Loucy (cell line): ENCODE measurements at regions not wholly inside any gene's neighbourhood (a gene's known extent, or its start where the extent isn't known, plus 50 kb on each side); places are given as distances from the start of the nearest gene placed in this dataset.

Experiments used
- H2AFZ ChIP-seq: fragments of 200-600 bp; sonication (generic); 2 replicates; pipeline ENCODE4 v1.6.0; 2016; ENCODE audit warnings: antibody characterized with exemption, mild to moderate bottlenecking, low read length, moderate library complexity
- H3F3A ChIP-seq: fragments of 200-600 bp; 2 replicates; pipeline ENCODE4 v1.6.0; 2016; ENCODE audit warnings: antibody characterized with exemption, low read depth, mild to moderate bottlenecking
- H3K27me3 ChIP-seq: fragments of 200-600 bp; sonication (generic); 2 replicates; pipeline ENCODE4 v1.6.1; 2014; ENCODE audit warnings: low read length, mild to moderate bottlenecking; ENCODE audit not compliant: insufficient read depth, poor library complexity, severe bottlenecking
- H3K36me3 ChIP-seq: fragments of 200-600 bp; sonication (generic); 2 replicates; pipeline ENCODE4 v1.6.1; 2016; ENCODE audit warnings: low read length; ENCODE audit not compliant: insufficient read depth
- H3K4me1 ChIP-seq: fragments of 200-600 bp; sonication (generic); 2 replicates; pipeline ENCODE4 v1.5.1; 2014; ENCODE audit warnings: low read length, mild to moderate bottlenecking; ENCODE audit not compliant: insufficient read depth, poor library complexity, severe bottlenecking
- H3K4me2 ChIP-seq: fragments of 200-600 bp; sonication (generic); 2 replicates; pipeline ENCODE4 v1.6.0; 2014; ENCODE audit warnings: antibody characterized with exemption, low read length, low read depth, mild to moderate bottlenecking; ENCODE audit not compliant: poor library complexity, severe bottlenecking
- H3K4me3 ChIP-seq: fragments of 200-600 bp; sonication (generic); 2 replicates; pipeline ENCODE4 v1.5.1; 2014; ENCODE audit warnings: low read length, mild to moderate bottlenecking, mixed read lengths; ENCODE audit not compliant: poor library complexity, severe bottlenecking
- H3K79me2 ChIP-seq: fragments of 200-600 bp; sonication (generic); 2 replicates; pipeline ENCODE4 v1.6.1; 2014; ENCODE audit warnings: low read length; ENCODE audit not compliant: insufficient read depth
- H3K9ac ChIP-seq: fragments of 200-600 bp; sonication (generic); 2 replicates; pipeline ENCODE4 v1.6.0; 2014; ENCODE audit warnings: mild to moderate bottlenecking, low read depth, low read length, moderate library complexity; ENCODE audit not compliant: poor library complexity, severe bottlenecking
- H3K9me2 ChIP-seq: fragments of 200-600 bp; sonication (generic); replicated peaks from 2 replicates; pipeline ENCODE4 v1.6.1; 2016; ENCODE audit warnings: low read depth, low read length, mixed read lengths
- H3K9me3 ChIP-seq: fragments of 200-600 bp; sonication (generic); 2 replicates; pipeline ENCODE4 v1.6.1; 2014; ENCODE audit warnings: mild to moderate bottlenecking, antibody characterized with exemption, low read length, low read depth; ENCODE audit not compliant: insufficient read depth
- H4K20me1 ChIP-seq: fragments of 200-600 bp; sonication (generic); 2 replicates; pipeline ENCODE4 v1.6.0; 2014; ENCODE audit warnings: antibody characterized with exemption, low read length, mild to moderate bottlenecking; ENCODE audit not compliant: insufficient read depth, poor library complexity, severe bottlenecking
- EZH2phosphoT487 ChIP-seq: fragments of 200-600 bp; IDR thresholded peaks from 2 replicates; pipeline ENCODE4 v1.6.1; 2018; ENCODE audit warnings: antibody characterized with exemption, mild to moderate bottlenecking, moderate library complexity, borderline replicate concordance
- TF ChIP-seq, protein P1 (sequence below): fragments of 200-600 bp; sonication (generic); conservative IDR thresholded peaks from 2 replicates; pipeline ENCODE4 v1.5.1; 2014; ENCODE audit warnings: mild to moderate bottlenecking, antibody characterized with exemption, low read length

DNA sequence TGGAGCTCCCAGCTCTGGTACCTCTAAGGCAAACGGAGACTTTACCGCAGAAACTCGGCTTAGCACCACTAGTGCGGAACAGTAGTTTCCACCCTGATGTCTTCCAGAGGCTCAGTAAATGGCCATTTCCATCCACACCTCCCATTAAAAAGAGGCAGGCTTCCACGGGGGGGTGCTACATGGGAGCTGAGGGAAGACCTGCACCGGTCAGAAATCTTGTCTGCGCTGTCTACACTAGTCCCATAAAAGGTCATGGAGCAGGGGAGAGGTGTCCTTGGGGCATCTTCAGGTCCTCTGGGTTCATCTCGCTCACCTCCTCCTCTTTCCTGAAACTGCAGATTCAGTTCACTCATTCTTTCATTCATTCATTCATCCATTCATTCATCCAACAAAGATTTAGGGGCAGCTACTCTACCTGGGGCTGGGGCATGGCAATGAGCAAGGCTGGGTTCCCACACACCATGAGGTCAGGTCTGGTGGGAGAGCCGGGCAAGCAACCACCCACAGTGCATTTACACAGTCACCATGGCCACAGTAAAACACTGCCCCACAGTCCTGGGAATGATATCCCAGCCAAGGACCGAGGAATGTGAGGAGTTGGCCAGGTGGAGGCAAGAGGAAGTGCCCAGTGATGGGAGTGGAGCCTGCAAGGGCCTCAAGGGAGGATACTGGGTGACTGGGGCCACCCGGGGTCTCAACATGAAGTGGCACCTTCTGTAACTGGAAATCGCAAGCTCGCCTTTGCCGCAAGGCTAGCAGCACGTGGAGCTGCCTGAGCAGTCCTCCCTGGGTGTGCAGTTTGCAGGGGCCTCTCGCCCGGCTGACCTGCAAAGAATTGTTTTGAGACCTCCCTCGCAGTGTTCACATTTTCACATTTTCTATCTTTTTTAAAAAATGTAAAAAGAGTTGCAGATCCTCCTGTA is 180.2 kb upstream of the RAB6C start:
- no peaks in the 10 kb centered on the region for H4K20me1 ChIP-seq
- no peaks in the 10 kb centered on the region for H3K27me3 ChIP-seq
- H3K9ac ChIP-seq: no peak overlapping the region
- TF ChIP-seq, protein P1, sequence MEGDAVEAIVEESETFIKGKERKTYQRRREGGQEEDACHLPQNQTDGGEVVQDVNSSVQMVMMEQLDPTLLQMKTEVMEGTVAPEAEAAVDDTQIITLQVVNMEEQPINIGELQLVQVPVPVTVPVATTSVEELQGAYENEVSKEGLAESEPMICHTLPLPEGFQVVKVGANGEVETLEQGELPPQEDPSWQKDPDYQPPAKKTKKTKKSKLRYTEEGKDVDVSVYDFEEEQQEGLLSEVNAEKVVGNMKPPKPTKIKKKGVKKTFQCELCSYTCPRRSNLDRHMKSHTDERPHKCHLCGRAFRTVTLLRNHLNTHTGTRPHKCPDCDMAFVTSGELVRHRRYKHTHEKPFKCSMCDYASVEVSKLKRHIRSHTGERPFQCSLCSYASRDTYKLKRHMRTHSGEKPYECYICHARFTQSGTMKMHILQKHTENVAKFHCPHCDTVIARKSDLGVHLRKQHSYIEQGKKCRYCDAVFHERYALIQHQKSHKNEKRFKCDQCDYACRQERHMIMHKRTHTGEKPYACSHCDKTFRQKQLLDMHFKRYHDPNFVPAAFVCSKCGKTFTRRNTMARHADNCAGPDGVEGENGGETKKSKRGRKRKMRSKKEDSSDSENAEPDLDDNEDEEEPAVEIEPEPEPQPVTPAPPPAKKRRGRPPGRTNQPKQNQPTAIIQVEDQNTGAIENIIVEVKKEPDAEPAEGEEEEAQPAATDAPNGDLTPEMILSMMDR: no peak
- TF ChIP-seq EZH2phosphoT487: no peak
- no peak overlapping the region for H2AFZ ChIP-seq
- no peaks in the 10 kb centered on the region for H3K9me3 ChIP-seq
- H3K9me2 ChIP-seq: no peaks in the 10 kb centered on the region
- H3K4me1 ChIP-seq: no peaks in the 10 kb centered on the region
- no peaks in the 10 kb centered on the region for H3K36me3 ChIP-seq
- H3F3A ChIP-seq: no peaks in the 10 kb centered on the region
- H3K4me2 ChIP-seq: no peak overlapping the region
- no peaks in the 10 kb centered on the region for H3K79me2 ChIP-seq
- no peak overlapping the region for H3K4me3 ChIP-seq

- Histone ChIP-seq H4K20me1 (no peaks in the 10 kb centered on the region), H3K36me3 (no peaks in the 10 kb centered on the region), H3K9me2 (no peaks in the 10 kb centered on the region), H3K4me2 (no peak overlapping the region), H3K79me2 (no peaks in the 10 kb centered on the region), H2AFZ (no peak overlapping the region), H3K27me3 (no peaks in the 10 kb centered on the region), H3F3A (no peaks in the 10 kb centered on the region), H3K4me1 (no peaks in the 10 kb centered on the region), H3K9me3 (no peaks in the 10 kb centered on the region), H3K4me3 (no peak overlapping the region), H3K9ac (no peak overlapping the region)
- TF ChIP-seq, protein P1: no peak
- TF ChIP-seq EZH2phosphoT487: no peak
Observed at GRCh38 chr2:129800285-129800684, 179.2 kb upstream of the RAB6C start.

DNA sequence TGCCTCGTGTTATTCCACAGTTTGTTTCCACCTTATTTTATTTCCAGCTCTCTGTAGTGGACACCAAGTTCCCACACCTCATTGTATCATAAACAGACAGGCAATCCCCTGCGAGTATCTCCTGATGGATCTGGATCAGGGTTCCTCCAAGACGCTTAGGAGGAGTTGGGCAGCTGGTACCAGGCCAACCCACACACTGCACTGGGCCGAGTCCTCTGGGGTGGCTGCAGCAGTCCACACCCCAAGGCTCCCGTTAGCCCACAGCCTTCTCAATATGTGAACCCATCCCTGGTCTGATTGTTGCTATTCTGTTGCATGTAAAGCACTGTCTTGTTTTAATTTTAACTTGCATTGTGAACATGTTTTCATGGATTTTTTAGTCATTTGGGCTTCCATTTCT is 178.8 kb upstream of the RAB6C start:
- no peak overlapping the region for H3K4me2 ChIP-seq
- no peaks in the 10 kb centered on the region for H3K27me3 ChIP-seq
- H3K9me3 ChIP-seq: no peaks in the 10 kb centered on the region
- H3K4me3 ChIP-seq: no peak overlapping the region
- no peaks in the 10 kb centered on the region for H3K4me1 ChIP-seq
- H4K20me1 ChIP-seq: no peaks in the 10 kb centered on the region
- H3K79me2 ChIP-seq: no peaks in the 10 kb centered on the region
- no peak overlapping the region for H3K9ac ChIP-seq
- H2AFZ ChIP-seq: no peak overlapping the region
- H3K9me2 ChIP-seq: no peaks in the 10 kb centered on the region
- H3F3A ChIP-seq: no peaks in the 10 kb centered on the region
- no peaks in the 10 kb centered on the region for H3K36me3 ChIP-seq
- TF ChIP-seq EZH2phosphoT487: no peak
- TF ChIP-seq, protein P1: no peak
